ENCODE measurements at regions not wholly inside any gene's neighbourhood (a gene's known extent, or its start where the extent isn't known, plus 50 kb on each side); places are given as distances from the start of the nearest gene placed in this dataset.

- no peak for DNase-seq (ENCODE audit: low read depth in 2 of 2, low spot score in 1 of 2)
Observed at GRCh38 chr6:90435207-90435899, 138.7 kb upstream of the BACH2 start.

GRCh38 chr6:90434094-90434493 lies 137.5 kb upstream of the BACH2 start:
- no peak for DNase-seq (ENCODE audit: low read depth in 2 of 2, low spot score in 1 of 2)

- no peak for DNase-seq (ENCODE audit: low read depth in 2 of 2, low spot score in 1 of 2)
Observed at GRCh38 chr6:90432937-90433336, 136.3 kb upstream of the BACH2 start.

- DNase-seq (ENCODE audit: low read depth in 2 of 2, low spot score in 1 of 2), result no peak
Observed at GRCh38 chr6:90432041-90432775, 135.6 kb upstream of the BACH2 start.

- no peak for DNase-seq (ENCODE audit: low read depth in 2 of 2, low spot score in 1 of 2)
Observed at GRCh38 chr6:90431576-90431975, 134.9 kb upstream of the BACH2 start.

GRCh38 chr6:90429713-90430112 lies 133.1 kb upstream of the BACH2 start:
- no peak for DNase-seq (ENCODE audit: low read depth in 2 of 2, low spot score in 1 of 2)

- no peak for DNase-seq (ENCODE audit: low read depth in 2 of 2, low spot score in 1 of 2)
Observed at GRCh38 chr6:90428514-90428913, 131.9 kb upstream of the BACH2 start.

- DNase-seq (ENCODE audit: low read depth in 2 of 2, low spot score in 1 of 2), result no peak
Observed at GRCh38 chr6:90425161-90425641, 128.6 kb upstream of the BACH2 start.

- no peak for DNase-seq (ENCODE audit: low read depth in 2 of 2, low spot score in 1 of 2)
Observed at GRCh38 chr6:90424580-90424979, 127.9 kb upstream of the BACH2 start.

- no peak for DNase-seq (ENCODE audit: low read depth in 2 of 2, low spot score in 1 of 2)
Observed at GRCh38 chr6:90421666-90422065, 125.0 kb upstream of the BACH2 start.

GRCh38 chr6:90420500-90420899 lies 123.9 kb upstream of the BACH2 start:
- DNase-seq (ENCODE audit: low read depth in 2 of 2, low spot score in 1 of 2), result no peak

GRCh38 chr6:90417385-90417784 lies 120.7 kb upstream of the BACH2 start:
- DNase-seq (ENCODE audit: low read depth in 2 of 2, low spot score in 1 of 2), result no peak

GRCh38 chr6:90416322-90416721 lies 119.7 kb upstream of the BACH2 start:
- DNase-seq (ENCODE audit: low read depth in 2 of 2, low spot score in 1 of 2), result no peak

GRCh38 chr6:90415178-90415577 lies 118.5 kb upstream of the BACH2 start:
- no peak for DNase-seq (ENCODE audit: low read depth in 2 of 2, low spot score in 1 of 2)

- no peak for DNase-seq (ENCODE audit: low read depth in 2 of 2, low spot score in 1 of 2)
Observed at GRCh38 chr6:90414352-90414751, 117.7 kb upstream of the BACH2 start.

- DNase-seq (ENCODE audit: low read depth in 2 of 2, low spot score in 1 of 2), result peak; percentile 31 to 43
Observed at GRCh38 chr6:90413867-90414266, 117.2 kb upstream of the BACH2 start.

- DNase-seq (ENCODE audit: low read depth in 2 of 2, low spot score in 1 of 2), result no peak
Observed at GRCh38 chr6:90413396-90413795, 116.8 kb upstream of the BACH2 start.

- no peak for DNase-seq (ENCODE audit: low read depth in 2 of 2, low spot score in 1 of 2)
Observed at GRCh38 chr6:90412538-90413369, 116.1 kb upstream of the BACH2 start.

- DNase-seq (ENCODE audit: low read depth in 2 of 2, low spot score in 1 of 2), result peak in 1 of 2 donors; percentile 26
Observed at GRCh38 chr6:90411292-90411781, 114.7 kb upstream of the BACH2 start.

GRCh38 chr6:90409700-90410099 lies 113.1 kb upstream of the BACH2 start:
- DNase-seq (ENCODE audit: low read depth in 2 of 2, low spot score in 1 of 2), result no peak

GRCh38 chr6:90406957-90407356 lies 110.3 kb upstream of the BACH2 start:
- DNase-seq (ENCODE audit: low read depth in 2 of 2, low spot score in 1 of 2), result no peak
